ENCODE measurements at regions not wholly inside any gene's neighbourhood (a gene's known extent, or its start where the extent isn't known, plus 50 kb on each side); places are given as distances from the start of the nearest gene placed in this dataset.

DNA sequence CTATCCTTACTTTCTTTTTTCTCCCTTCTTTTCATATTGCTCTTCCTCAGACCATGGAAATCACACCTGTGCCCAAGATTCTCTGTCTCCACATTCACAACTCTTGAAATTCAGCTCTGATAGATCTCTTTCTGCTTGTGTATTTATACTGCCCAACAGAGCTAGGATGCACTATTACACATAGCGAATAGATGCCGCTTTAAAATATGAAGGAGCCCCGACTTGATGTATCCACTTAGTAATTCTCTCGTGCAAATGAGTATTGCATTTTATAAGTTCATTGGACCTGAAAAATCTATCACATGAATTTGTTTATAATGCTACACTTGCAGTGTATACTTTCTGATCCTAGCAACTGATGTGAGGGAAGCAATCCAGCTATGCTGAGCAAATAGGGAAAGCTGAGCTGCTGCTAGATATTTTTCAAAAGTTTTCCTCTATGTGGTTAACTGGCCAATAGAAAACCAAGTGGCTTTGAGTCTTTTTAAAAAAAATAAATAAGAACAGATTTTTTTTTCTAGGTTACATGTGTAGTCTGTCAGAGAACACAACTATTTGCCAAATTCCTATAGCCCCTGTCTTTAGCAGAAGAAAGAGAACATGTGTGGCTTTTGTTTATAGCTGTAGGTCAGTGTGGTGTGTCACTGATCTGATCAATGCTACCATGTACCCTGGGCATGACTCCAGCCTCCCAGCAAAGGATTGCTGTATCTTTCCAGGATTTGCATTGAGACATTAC is 64.3 kb upstream of the LEKR1 start:
- no peak overlapping the region for H2AFZ ChIP-seq (ENCODE audit: control insufficient read depth, low read length)
- H3K4me3 ChIP-seq (ENCODE audit: control insufficient read depth in 2 of 3, extremely low read depth in 1 of 3, insufficient read depth in 2 of 3, low read depth in 1 of 3, low read length in 3 of 3) = no peak overlapping the region
- no peaks in the 10 kb centered on the region for H3K27me3 ChIP-seq (ENCODE audit: control insufficient read depth, extremely low read depth, insufficient read depth, low read length)
- no peak for TF ChIP-seq EZH2 (IDR thresholded peaks at IDR 0.05; ENCODE audit: low read length)
- TF ChIP-seq, protein P1, sequence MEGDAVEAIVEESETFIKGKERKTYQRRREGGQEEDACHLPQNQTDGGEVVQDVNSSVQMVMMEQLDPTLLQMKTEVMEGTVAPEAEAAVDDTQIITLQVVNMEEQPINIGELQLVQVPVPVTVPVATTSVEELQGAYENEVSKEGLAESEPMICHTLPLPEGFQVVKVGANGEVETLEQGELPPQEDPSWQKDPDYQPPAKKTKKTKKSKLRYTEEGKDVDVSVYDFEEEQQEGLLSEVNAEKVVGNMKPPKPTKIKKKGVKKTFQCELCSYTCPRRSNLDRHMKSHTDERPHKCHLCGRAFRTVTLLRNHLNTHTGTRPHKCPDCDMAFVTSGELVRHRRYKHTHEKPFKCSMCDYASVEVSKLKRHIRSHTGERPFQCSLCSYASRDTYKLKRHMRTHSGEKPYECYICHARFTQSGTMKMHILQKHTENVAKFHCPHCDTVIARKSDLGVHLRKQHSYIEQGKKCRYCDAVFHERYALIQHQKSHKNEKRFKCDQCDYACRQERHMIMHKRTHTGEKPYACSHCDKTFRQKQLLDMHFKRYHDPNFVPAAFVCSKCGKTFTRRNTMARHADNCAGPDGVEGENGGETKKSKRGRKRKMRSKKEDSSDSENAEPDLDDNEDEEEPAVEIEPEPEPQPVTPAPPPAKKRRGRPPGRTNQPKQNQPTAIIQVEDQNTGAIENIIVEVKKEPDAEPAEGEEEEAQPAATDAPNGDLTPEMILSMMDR (optimal IDR thresholded peaks at IDR 0.05 in 1 of 3, IDR thresholded peaks at IDR 0.05 in 1 of 3, conservative IDR thresholded peaks at IDR 0.05 in 1 of 3; ENCODE audit: extremely low read depth in 1 of 3, insufficient read depth in 2 of 3, low read length in 3 of 3) = no peak
- peaks cover 39% of the 10 kb centered on the region for H3K4me1 ChIP-seq (ENCODE audit: control insufficient read depth, extremely low read depth, insufficient read depth, low read length)
- no peak for FAIRE-seq
- no peak overlapping the region for H3K9ac ChIP-seq (ENCODE audit: control insufficient read depth, extremely low read depth, insufficient read depth, low read length)
- no peak for DNase-seq (ENCODE audit: low read depth, low spot score)
- H3K4me2 ChIP-seq (ENCODE audit: control insufficient read depth, extremely low read depth, insufficient read depth, low read depth, low read length) = no peak overlapping the region
- H3K36me3 ChIP-seq (ENCODE audit: control insufficient read depth in 2 of 2, extremely low read depth in 1 of 2, insufficient read depth in 2 of 2, low read length in 2 of 2) = no peaks in the 10 kb centered on the region
- no peaks in the 10 kb centered on the region for H3K9me1 ChIP-seq (ENCODE audit: control insufficient read depth, extremely low read depth, insufficient read depth, low read length)
- H3K79me2 ChIP-seq (ENCODE audit: control insufficient read depth, insufficient read depth, low read length) = no peaks in the 10 kb centered on the region
- H3K9me3 ChIP-seq (ENCODE audit: control insufficient read depth, low read depth, low read length) = no peaks in the 10 kb centered on the region
- dilution Hi-C loops (cut with MboI; ENCODE audit: extremely low pct_ligation_motif_present, low sequenced_read_pairs) = no loop called here
- H4K20me1 ChIP-seq (ENCODE audit: control insufficient read depth, extremely low read depth, insufficient read depth, low read length) = no peaks in the 10 kb centered on the region
- H3K27ac ChIP-seq (ENCODE audit: control insufficient read depth, insufficient read depth, low read length) = peak overlapping the region; percentile 80

DNA sequence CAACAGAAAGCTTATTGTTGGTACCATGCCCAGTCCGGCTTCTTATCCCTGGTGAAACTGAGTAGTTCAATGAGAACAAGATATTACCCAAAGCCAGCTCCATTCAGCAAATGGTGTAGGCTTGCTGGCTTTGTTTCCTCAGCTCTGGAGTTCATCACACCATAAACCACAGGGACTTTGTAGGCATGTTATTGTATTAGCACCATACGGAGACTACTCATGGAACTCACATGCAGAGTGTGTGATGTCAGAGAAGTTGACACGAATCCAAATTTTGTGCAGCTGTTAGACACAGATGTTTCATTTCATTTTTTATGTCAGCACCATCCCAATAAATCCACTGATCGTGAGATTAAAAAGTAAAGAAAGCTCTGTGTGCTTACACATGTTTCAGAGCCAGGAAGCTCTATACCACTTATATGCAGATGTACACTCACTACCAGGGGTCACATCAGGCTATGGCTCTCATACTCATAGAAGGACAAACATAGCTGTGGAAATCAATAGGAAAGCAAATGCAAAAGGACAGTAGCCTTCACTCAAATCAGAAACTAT is 63.4 kb upstream of the LEKR1 start:
- no peaks in the 10 kb centered on the region for H4K20me1 ChIP-seq (ENCODE audit: control insufficient read depth, extremely low read depth, insufficient read depth, low read length)
- no peak overlapping the region for H3K4me2 ChIP-seq (ENCODE audit: control insufficient read depth, extremely low read depth, insufficient read depth, low read depth, low read length)
- no peaks in the 10 kb centered on the region for H3K27me3 ChIP-seq (ENCODE audit: control insufficient read depth, extremely low read depth, insufficient read depth, low read length)
- no peaks in the 10 kb centered on the region for H3K9me3 ChIP-seq (ENCODE audit: control insufficient read depth, low read depth, low read length)
- H3K79me2 ChIP-seq (ENCODE audit: control insufficient read depth, insufficient read depth, low read length) = no peaks in the 10 kb centered on the region
- no peak overlapping the region for H3K9ac ChIP-seq (ENCODE audit: control insufficient read depth, extremely low read depth, insufficient read depth, low read length)
- no peaks in the 10 kb centered on the region for H3K9me1 ChIP-seq (ENCODE audit: control insufficient read depth, extremely low read depth, insufficient read depth, low read length)
- no peak for TF ChIP-seq EZH2 (IDR thresholded peaks at IDR 0.05; ENCODE audit: low read length)
- TF ChIP-seq, protein P1 (optimal IDR thresholded peaks at IDR 0.05 in 1 of 3, IDR thresholded peaks at IDR 0.05 in 1 of 3, conservative IDR thresholded peaks at IDR 0.05 in 1 of 3; ENCODE audit: extremely low read depth in 1 of 3, insufficient read depth in 2 of 3, low read length in 3 of 3) = no peak
- H3K27ac ChIP-seq (ENCODE audit: control insufficient read depth, insufficient read depth, low read length) = peak overlapping the region; percentile 80
- peak; percentile 86 for FAIRE-seq
- dilution Hi-C loops (cut with MboI; ENCODE audit: extremely low pct_ligation_motif_present, low sequenced_read_pairs) = no loop called here
- H2AFZ ChIP-seq (ENCODE audit: control insufficient read depth, low read length) = no peak overlapping the region
- peaks cover 39% of the 10 kb centered on the region for H3K4me1 ChIP-seq (ENCODE audit: control insufficient read depth, extremely low read depth, insufficient read depth, low read length)
- H3K36me3 ChIP-seq (ENCODE audit: control insufficient read depth in 2 of 2, extremely low read depth in 1 of 2, insufficient read depth in 2 of 2, low read length in 2 of 2) = no peaks in the 10 kb centered on the region
- no peak for DNase-seq (ENCODE audit: low read depth, low spot score)
- no peak overlapping the region for H3K4me3 ChIP-seq (ENCODE audit: control insufficient read depth in 2 of 3, extremely low read depth in 1 of 3, insufficient read depth in 2 of 3, low read depth in 1 of 3, low read length in 3 of 3)

All from keratinocyte (primary cell).